K562 (cell line): ENCODE measurements at regions not wholly inside any gene's neighbourhood (a gene's known extent, or its start where the extent isn't known, plus 50 kb on each side); places are given as distances from the start of the nearest gene placed in this dataset.

ENCODE experiments used
- ATAC-seq: fragments of 200-7000 bp; cut with Tn5 transposase; 3 replicates; pipeline ENCODE4 v1.9.1; 2020; ENCODE audit warnings: moderate library complexity
- BruUV-seq: library from RNA; stranded (reverse); fragments of 400-500 nt; replicated peaks from 2 replicates; lab custom pipeline; 2021; lab: Mats Ljungman, UMichigan
- CTCF ChIA-PET: fragments of 300-600 bp; formaldehyde crosslinking; extraction: SDS; loops from one replicate; lab custom pipeline; 2021; ENCODE audit warnings: low intra/inter-chr PET ratio; lab: Yijun Ruan, JAX
- POLR2A ChIA-PET: fragments of 300-600, 350-650 bp; sonication (Branson Sonifier 250); formaldehyde crosslinking; extraction: SDS; loops from one replicate; lab custom pipeline; 2021; ENCODE audit warnings: antibody characterized with exemption, inconsistent platforms; lab: Yijun Ruan, JAX
- DNase-seq, 4 experiments: peaks; one replicate each; pipeline versions ENCODE4 v3.0.0 to v3.0.0-alpha.2; 2011 to 2018; ENCODE audit warnings: low spot score in 3 of 4, mixed read lengths in 3 of 4; ENCODE audit errors: extremely low read depth in 1 of 4
- FAIRE-seq: peaks from 2 replicates; lab custom pipeline; 2011; peaks lifted over from hg19 to GRCh38; lab: Jason Lieb, UNC
- H2AFZ ChIP-seq: 2 replicates; pipeline ENCODE4 v1.6.0; 2011; ENCODE audit warnings: low read depth, low read length, control low read depth, inconsistent platforms
- H3K27ac ChIP-seq: fragments of 200-600 bp; 3 replicates; pipeline ENCODE4 v1.8.0; 2011; ENCODE audit warnings: low read depth, mild to moderate bottlenecking, control low read depth, inconsistent platforms, low read length, moderate library complexity, mixed read lengths; ENCODE audit errors: extremely low read depth
- H3K27me3 ChIP-seq, 2 experiments: fragments of 300-600 bp in 1 of 2; 2 replicates in 1 of 2; 3 replicates in 1 of 2; pipeline versions ENCODE4 v1.6.0 to v1.8.0; 2011; ENCODE audit warnings: inconsistent platforms in 2 of 2, low read length in 2 of 2, mild to moderate bottlenecking in 1 of 2, mixed read lengths in 1 of 2, moderate library complexity in 1 of 2; ENCODE audit not compliant: control insufficient read depth in 2 of 2, insufficient read depth in 2 of 2
- H3K36me3 ChIP-seq: fragments of 300-600 bp; 3 replicates; pipeline ENCODE4 v1.8.0; 2011; ENCODE audit warnings: mild to moderate bottlenecking, low read length, inconsistent platforms; ENCODE audit not compliant: control insufficient read depth, insufficient read depth
- H3K4me1 ChIP-seq, 2 experiments: fragments of 200-600 bp in 1 of 2; replicated peaks in 1 of 2; 2 replicates in 1 of 2; 3 replicates in 1 of 2; pipeline versions ENCODE4 v1.5.1 to v1.8.0; 2011; ENCODE audit warnings: inconsistent platforms in 2 of 2, low read length in 2 of 2, mild to moderate bottlenecking in 1 of 2, mixed read lengths in 1 of 2, moderate library complexity in 1 of 2; ENCODE audit not compliant: control insufficient read depth in 2 of 2, insufficient read depth in 2 of 2
- H3K4me2 ChIP-seq: 2 replicates; pipeline ENCODE4 v1.6.1; 2011; ENCODE audit warnings: low read length, control low read depth, inconsistent platforms, mixed read lengths; ENCODE audit not compliant: insufficient read depth
- H3K4me3 ChIP-seq: fragments of 200-600 bp; sonication (generic), shearing (Covaris generic); 2 replicates; pipeline ENCODE4 v1.5.1; 2016; ENCODE audit warnings: control low read depth, inconsistent platforms
- H3K79me2 ChIP-seq: fragments of 200-600 bp; 3 replicates; pipeline ENCODE4 v1.8.0; 2011; ENCODE audit warnings: low read length, inconsistent platforms; ENCODE audit not compliant: control insufficient read depth, insufficient read depth
- H3K9ac ChIP-seq, 2 experiments: 2 replicates each; pipeline versions ENCODE4 v1.6.0 to v1.6.1; 2011; ENCODE audit warnings: low read depth in 2 of 2, low read length in 2 of 2, control low read depth in 1 of 2, inconsistent platforms in 1 of 2, mild to moderate bottlenecking in 1 of 2, mixed read lengths in 1 of 2; ENCODE audit not compliant: insufficient read depth in 1 of 2
- H3K9me1 ChIP-seq: one replicate; pipeline ENCODE4 v1.6.0; 2011; ENCODE audit warnings: inconsistent platforms, mild to moderate bottlenecking, low read length, moderate library complexity; ENCODE audit not compliant: control insufficient read depth, insufficient read depth
- H3K9me3 ChIP-seq: replicated peaks from 2 replicates; pipeline ENCODE4 v1.5.1; 2011; ENCODE audit warnings: low read depth, low read length, inconsistent platforms; ENCODE audit not compliant: control insufficient read depth, insufficient read depth
- H4K20me1 ChIP-seq: replicated peaks from 2 replicates; pipeline ENCODE4 v1.6.1; 2011; ENCODE audit warnings: low read length, inconsistent platforms, mixed read lengths; ENCODE audit not compliant: control insufficient read depth, insufficient read depth
- CREM ChIP-seq: IDR thresholded peaks from 2 replicates; pipeline ENCODE4 v1.6.1; 2014; ENCODE audit warnings: antibody characterized with exemption, low read depth
- DDX20 ChIP-seq: fragments of 450-650 bp; IDR thresholded peaks from 2 replicates; pipeline ENCODE4 v1.6.1; 2016; ENCODE audit warnings: missing genetic modification characterization, low read depth, mild to moderate bottlenecking, missing compliant biosample characterization, moderate library complexity
- MCM7 ChIP-seq, 2 experiments: fragments of 450-650 bp; IDR thresholded peaks; 2 replicates each; pipeline ENCODE4 v1.6.1; 2016 to 2018
- PHB ChIP-seq: fragments of 250-450 bp; sonication (Bioruptor Pico); IDR thresholded peaks from 2 replicates; pipeline ENCODE4 v1.5.0; 2021
- ZBTB17 ChIP-seq: fragments of 450-650 bp; formaldehyde crosslinking; IDR thresholded peaks from 2 replicates; pipeline ENCODE4 v1.4.0; 2020; ENCODE audit warnings: mild to moderate bottlenecking
- in situ Hi-C: fragments of 300-500 bp; cut with MboI; formaldehyde crosslinking; loops from 4 replicates; pipeline ENCODE4 v1.15.0; 2018; ENCODE audit warnings: inconsistent platforms, mixed read lengths
- intact Hi-C: fragments of 100-400 bp; cut with micrococcal nuclease; formaldehyde crosslinking; loops from 2 replicates; pipeline ENCODE4 v1.14.2; 2022
- TF ChIP-seq, protein P1 (sequence below), 2 experiments: fragments of 450-650 bp; IDR thresholded peaks; 2 replicates each; pipeline ENCODE4 v1.6.1; 2016
- TF ChIP-seq, protein P2 (sequence below): fragments of 250-450 bp; sonication (Bioruptor Pico); IDR thresholded peaks from 2 replicates; pipeline ENCODE4 v1.5.0; 2020; ENCODE audit warnings: mild to moderate bottlenecking, borderline replicate concordance
- TF ChIP-seq, protein P3 (sequence below): fragments of 450-650 bp; conservative IDR thresholded peaks from 2 replicates; pipeline ENCODE4 v1.6.1; 2016; ENCODE audit warnings: missing genetic modification characterization, low read depth, mild to moderate bottlenecking, missing compliant biosample characterization, moderate library complexity
- TF ChIP-seq, protein P4 (sequence below): fragments of 250-450 bp; sonication (Bioruptor Pico); IDR thresholded peaks from 2 replicates; pipeline ENCODE4 v1.5.0; 2021
- TF ChIP-seq, protein P5 (sequence below): fragments of 450-650 bp; IDR thresholded peaks from 2 replicates; pipeline ENCODE4 v1.6.1; 2017; ENCODE audit warnings: mild to moderate bottlenecking, moderate library complexity

DNA sequence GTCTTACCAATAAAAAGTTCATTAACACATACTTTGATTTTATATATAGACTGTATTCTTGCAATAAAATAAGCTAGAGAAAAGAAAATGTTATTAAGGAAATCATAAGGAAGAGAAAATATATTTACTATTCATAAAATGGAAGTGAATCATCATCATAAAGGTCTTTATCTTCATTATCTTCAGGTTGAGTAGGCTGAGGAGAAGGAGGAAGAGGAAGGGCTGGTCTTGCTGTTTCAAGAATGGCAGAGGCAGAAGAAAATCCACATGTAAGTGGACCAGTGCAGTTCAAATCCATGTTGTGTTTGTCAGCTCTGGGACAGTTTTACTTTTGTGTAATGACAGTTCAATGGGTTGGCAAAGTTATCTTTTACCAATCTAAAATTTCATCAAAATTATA, 609.1 kb upstream of the ANKRD30A start:
- ATAC-seq (no peak), FAIRE-seq (no peak)
- in situ Hi-C loops, result no loop called here
- TF ChIP-seq, protein P1, sequence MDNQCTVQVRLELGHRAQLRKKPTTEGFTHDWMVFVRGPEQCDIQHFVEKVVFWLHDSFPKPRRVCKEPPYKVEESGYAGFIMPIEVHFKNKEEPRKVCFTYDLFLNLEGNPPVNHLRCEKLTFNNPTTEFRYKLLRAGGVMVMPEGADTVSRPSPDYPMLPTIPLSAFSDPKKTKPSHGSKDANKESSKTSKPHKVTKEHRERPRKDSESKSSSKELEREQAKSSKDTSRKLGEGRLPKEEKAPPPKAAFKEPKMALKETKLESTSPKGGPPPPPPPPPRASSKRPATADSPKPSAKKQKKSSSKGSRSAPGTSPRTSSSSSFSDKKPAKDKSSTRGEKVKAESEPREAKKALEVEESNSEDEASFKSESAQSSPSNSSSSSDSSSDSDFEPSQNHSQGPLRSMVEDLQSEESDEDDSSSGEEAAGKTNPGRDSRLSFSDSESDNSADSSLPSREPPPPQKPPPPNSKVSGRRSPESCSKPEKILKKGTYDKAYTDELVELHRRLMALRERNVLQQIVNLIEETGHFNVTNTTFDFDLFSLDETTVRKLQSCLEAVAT (IDR thresholded peaks at IDR 0.05), result no peak
- no peak for TF ChIP-seq CREM
- TF ChIP-seq, protein P2, sequence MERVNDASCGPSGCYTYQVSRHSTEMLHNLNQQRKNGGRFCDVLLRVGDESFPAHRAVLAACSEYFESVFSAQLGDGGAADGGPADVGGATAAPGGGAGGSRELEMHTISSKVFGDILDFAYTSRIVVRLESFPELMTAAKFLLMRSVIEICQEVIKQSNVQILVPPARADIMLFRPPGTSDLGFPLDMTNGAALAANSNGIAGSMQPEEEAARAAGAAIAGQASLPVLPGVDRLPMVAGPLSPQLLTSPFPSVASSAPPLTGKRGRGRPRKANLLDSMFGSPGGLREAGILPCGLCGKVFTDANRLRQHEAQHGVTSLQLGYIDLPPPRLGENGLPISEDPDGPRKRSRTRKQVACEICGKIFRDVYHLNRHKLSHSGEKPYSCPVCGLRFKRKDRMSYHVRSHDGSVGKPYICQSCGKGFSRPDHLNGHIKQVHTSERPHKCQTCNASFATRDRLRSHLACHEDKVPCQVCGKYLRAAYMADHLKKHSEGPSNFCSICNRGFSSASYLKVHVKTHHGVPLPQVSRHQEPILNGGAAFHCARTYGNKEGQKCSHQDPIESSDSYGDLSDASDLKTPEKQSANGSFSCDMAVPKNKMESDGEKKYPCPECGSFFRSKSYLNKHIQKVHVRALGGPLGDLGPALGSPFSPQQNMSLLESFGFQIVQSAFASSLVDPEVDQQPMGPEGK (CRISPR knock-in tag), result no peak
- no peak for TF ChIP-seq PHB (CRISPR knock-in tag)
- no peak for TF ChIP-seq DDX20 (tag)
- TF ChIP-seq MCM7 (IDR thresholded peaks at IDR 0.05), result no peak
- TF ChIP-seq, protein P3, sequence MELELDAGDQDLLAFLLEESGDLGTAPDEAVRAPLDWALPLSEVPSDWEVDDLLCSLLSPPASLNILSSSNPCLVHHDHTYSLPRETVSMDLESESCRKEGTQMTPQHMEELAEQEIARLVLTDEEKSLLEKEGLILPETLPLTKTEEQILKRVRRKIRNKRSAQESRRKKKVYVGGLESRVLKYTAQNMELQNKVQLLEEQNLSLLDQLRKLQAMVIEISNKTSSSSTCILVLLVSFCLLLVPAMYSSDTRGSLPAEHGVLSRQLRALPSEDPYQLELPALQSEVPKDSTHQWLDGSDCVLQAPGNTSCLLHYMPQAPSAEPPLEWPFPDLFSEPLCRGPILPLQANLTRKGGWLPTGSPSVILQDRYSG (tag), result no peak
- TF ChIP-seq, protein P4, sequence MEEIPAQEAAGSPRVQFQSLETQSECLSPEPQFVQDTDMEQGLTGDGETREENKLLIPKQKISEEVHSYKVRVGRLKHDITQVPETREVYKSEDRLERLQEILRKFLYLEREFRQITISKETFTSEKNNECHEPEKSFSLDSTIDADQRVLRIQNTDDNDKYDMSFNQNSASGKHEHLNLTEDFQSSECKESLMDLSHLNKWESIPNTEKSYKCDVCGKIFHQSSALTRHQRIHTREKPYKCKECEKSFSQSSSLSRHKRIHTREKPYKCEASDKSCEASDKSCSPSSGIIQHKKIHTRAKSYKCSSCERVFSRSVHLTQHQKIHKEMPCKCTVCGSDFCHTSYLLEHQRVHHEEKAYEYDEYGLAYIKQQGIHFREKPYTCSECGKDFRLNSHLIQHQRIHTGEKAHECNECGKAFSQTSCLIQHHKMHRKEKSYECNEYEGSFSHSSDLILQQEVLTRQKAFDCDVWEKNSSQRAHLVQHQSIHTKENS (CRISPR knock-in tag), result no peak
- no peak for TF ChIP-seq ZBTB17 (CRISPR knock-in tag)
- TF ChIP-seq, protein P5, sequence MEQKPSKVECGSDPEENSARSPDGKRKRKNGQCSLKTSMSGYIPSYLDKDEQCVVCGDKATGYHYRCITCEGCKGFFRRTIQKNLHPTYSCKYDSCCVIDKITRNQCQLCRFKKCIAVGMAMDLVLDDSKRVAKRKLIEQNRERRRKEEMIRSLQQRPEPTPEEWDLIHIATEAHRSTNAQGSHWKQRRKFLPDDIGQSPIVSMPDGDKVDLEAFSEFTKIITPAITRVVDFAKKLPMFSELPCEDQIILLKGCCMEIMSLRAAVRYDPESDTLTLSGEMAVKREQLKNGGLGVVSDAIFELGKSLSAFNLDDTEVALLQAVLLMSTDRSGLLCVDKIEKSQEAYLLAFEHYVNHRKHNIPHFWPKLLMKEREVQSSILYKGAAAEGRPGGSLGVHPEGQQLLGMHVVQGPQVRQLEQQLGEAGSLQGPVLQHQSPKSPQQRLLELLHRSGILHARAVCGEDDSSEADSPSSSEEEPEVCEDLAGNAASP, result no peak

More for the DNA sequence above, 609.1 kb upstream of the ANKRD30A start:
- Histone ChIP-seq H4K20me1 (no peaks in the 10 kb centered on the region), H3K9ac (no peak overlapping the region), H3K4me1 (no peaks in the 10 kb centered on the region), H3K27ac (no peak overlapping the region), H3K36me3 (no peaks in the 10 kb centered on the region), H3K9me3 (no peaks in the 10 kb centered on the region), H3K4me3 (no peak overlapping the region), H2AFZ (no peak overlapping the region), H3K27me3 (no peaks in the 10 kb centered on the region), H3K79me2 (no peaks in the 10 kb centered on the region), H3K9me1 (no peaks in the 10 kb centered on the region), H3K4me2 (no peak overlapping the region)
- intact Hi-C loops, result no loop called here
- ChIA-PET CTCF (no interaction called here), POLR2A (no interaction called here)
- no TSS peak for BruUV-seq
- no peak for DNase-seq
